Ishikawa (cell line): ENCODE measurements at regions not wholly inside any gene's neighbourhood (a gene's known extent, or its start where the extent isn't known, plus 50 kb on each side); places are given as distances from the start of the nearest gene placed in this dataset.

ENCODE experiments used
- CEBPB ChIP-seq: IDR thresholded peaks from 2 replicates; pipeline ENCODE4 v1.6.1; 2012
- CREB1 ChIP-seq: IDR thresholded peaks from 2 replicates; pipeline ENCODE4 v1.6.1; 2012; ENCODE audit warnings: low read depth
- EGR1 ChIP-seq: IDR thresholded peaks from 2 replicates; pipeline ENCODE4 v1.6.1; 2012
- EP300 ChIP-seq: IDR thresholded peaks from 2 replicates; pipeline ENCODE4 v1.6.1; 2012; ENCODE audit warnings: borderline replicate concordance
- FOXM1 ChIP-seq: IDR thresholded peaks from 2 replicates; pipeline ENCODE4 v1.6.1; 2012; ENCODE audit warnings: low read depth, borderline replicate concordance
- NFIC ChIP-seq: IDR thresholded peaks from 2 replicates; pipeline ENCODE4 v1.6.1; 2012
- RAD21 ChIP-seq: IDR thresholded peaks from 2 replicates; pipeline ENCODE4 v1.6.1; 2012; ENCODE audit warnings: low read depth
- TAF1 ChIP-seq: IDR thresholded peaks from 2 replicates; pipeline ENCODE4 v1.6.1; 2012; ENCODE audit warnings: low read depth, mild to moderate bottlenecking
- TCF12 ChIP-seq: IDR thresholded peaks from 2 replicates; pipeline ENCODE4 v1.6.1; 2012; ENCODE audit warnings: low read depth
- TEAD4 ChIP-seq: IDR thresholded peaks from 2 replicates; pipeline ENCODE4 v1.6.1; 2012
- YY1 ChIP-seq: IDR thresholded peaks from 2 replicates; pipeline ENCODE4 v1.6.1; 2012; ENCODE audit warnings: low read depth
- ZBTB7A ChIP-seq: IDR thresholded peaks from 2 replicates; pipeline ENCODE4 v1.6.1; 2012; ENCODE audit warnings: low read depth
- TF ChIP-seq, protein P1 (sequence below): IDR thresholded peaks from 2 replicates; pipeline ENCODE4 v1.6.1; 2012
- TF ChIP-seq, protein P2 (sequence below): IDR thresholded peaks from 2 replicates; pipeline ENCODE4 v1.6.1; 2012
- TF ChIP-seq, protein P3 (sequence below): IDR thresholded peaks from 2 replicates; pipeline ENCODE4 v1.6.1; 2012; ENCODE audit warnings: low read depth, mild to moderate bottlenecking

DNA sequence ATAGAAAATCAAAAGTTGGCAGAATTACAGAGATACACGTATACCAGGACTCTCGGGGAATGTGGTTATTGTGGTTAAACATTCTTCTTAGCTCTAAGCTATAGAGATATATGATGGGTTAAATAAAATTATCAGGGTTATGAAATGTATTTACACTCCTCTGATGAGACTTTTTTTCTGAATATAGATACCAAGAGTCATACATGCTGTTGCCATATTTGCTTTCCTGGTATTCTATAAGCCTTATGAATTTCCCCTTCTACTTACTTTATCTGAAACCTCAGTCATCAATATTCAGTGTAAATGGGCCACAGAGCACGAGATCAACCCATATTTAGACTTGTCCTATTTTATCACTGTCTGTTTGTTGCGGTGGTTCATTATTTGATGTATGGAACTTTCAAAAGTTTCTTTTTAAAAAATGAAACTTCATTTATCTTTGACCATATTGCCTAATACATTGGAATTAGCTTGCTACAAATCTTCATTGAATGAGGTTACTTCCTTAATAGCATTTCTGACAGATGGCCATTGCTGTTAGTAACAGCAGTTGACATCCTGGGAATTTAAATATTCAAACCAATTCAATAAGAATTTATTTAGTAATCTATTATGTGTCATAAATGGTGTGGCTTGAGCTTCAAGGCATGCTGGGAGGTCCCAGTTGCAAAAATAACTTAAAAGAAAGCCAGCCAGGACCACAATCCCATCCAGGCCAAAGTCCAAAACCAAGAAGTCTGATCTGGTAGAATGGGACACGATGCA is 393.5 kb downstream of the PCNX1 start:
- TF ChIP-seq EGR1 (no peak), TEAD4 (no peak), CEBPB (no peak), NFIC (no peak), CREB1 (no peak), RAD21 (no peak), ZBTB7A (no peak), EP300 (no peak), FOXM1 (no peak), YY1 (no peak), TAF1 (no peak), TCF12 (no peak)
- TF ChIP-seq, protein P1, sequence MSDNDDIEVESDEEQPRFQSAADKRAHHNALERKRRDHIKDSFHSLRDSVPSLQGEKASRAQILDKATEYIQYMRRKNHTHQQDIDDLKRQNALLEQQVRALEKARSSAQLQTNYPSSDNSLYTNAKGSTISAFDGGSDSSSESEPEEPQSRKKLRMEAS, result no peak
- TF ChIP-seq, protein P2, sequence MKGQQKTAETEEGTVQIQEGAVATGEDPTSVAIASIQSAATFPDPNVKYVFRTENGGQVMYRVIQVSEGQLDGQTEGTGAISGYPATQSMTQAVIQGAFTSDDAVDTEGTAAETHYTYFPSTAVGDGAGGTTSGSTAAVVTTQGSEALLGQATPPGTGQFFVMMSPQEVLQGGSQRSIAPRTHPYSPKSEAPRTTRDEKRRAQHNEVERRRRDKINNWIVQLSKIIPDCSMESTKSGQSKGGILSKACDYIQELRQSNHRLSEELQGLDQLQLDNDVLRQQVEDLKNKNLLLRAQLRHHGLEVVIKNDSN, result no peak
- TF ChIP-seq, protein P3, sequence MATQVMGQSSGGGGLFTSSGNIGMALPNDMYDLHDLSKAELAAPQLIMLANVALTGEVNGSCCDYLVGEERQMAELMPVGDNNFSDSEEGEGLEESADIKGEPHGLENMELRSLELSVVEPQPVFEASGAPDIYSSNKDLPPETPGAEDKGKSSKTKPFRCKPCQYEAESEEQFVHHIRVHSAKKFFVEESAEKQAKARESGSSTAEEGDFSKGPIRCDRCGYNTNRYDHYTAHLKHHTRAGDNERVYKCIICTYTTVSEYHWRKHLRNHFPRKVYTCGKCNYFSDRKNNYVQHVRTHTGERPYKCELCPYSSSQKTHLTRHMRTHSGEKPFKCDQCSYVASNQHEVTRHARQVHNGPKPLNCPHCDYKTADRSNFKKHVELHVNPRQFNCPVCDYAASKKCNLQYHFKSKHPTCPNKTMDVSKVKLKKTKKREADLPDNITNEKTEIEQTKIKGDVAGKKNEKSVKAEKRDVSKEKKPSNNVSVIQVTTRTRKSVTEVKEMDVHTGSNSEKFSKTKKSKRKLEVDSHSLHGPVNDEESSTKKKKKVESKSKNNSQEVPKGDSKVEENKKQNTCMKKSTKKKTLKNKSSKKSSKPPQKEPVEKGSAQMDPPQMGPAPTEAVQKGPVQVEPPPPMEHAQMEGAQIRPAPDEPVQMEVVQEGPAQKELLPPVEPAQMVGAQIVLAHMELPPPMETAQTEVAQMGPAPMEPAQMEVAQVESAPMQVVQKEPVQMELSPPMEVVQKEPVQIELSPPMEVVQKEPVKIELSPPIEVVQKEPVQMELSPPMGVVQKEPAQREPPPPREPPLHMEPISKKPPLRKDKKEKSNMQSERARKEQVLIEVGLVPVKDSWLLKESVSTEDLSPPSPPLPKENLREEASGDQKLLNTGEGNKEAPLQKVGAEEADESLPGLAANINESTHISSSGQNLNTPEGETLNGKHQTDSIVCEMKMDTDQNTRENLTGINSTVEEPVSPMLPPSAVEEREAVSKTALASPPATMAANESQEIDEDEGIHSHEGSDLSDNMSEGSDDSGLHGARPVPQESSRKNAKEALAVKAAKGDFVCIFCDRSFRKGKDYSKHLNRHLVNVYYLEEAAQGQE, result no peak

DNA sequence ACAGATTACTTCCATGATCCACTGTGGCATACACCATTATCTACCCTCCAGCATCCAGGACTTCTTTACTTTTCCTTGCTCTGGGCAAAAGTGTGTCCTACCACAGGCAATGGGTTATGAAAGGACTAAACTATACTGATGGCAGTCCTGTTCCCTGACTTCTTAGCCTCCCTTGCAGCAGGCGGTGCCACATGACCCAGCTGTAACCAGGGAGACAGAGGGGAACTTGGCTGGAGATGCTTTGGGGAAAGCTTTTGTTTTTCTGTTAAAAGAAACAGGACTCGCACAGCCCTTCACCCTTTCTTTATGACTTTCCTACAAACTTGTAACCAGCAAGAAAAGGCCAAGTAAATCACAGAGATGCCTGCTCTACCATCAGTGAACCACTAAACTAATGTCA is 394.4 kb downstream of the PCNX1 start:
- no peak for TF ChIP-seq TAF1
- no peak for TF ChIP-seq CEBPB
- no peak for TF ChIP-seq YY1
- TF ChIP-seq, protein P3, result no peak
- TF ChIP-seq EGR1, result no peak
- TF ChIP-seq TEAD4, result no peak
- TF ChIP-seq, protein P2, result no peak
- no peak for TF ChIP-seq TCF12
- TF ChIP-seq, protein P1, result no peak
- TF ChIP-seq EP300, result no peak
- no peak for TF ChIP-seq FOXM1
- no peak for TF ChIP-seq ZBTB7A
- TF ChIP-seq RAD21, result no peak
- no peak for TF ChIP-seq CREB1
- no peak for TF ChIP-seq NFIC

DNA sequence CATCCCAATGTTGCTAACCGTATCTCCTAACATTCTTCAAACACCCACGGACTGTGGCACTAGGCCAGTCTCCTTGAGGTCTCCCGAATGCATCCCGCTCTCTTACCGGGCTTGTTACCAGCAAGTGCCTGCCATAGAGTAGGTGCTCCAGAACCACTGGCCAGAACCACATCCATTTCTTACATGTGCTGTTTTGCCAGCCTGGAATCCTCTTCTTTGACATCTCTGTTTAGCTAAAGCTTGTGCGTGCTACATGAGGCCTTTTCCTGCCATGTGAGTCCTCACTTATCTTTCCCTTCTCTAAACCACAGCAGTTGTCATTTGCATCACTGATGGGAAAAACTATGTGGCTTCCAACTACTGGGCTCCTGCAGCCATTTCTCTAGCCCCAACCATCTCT is 397.4 kb downstream of the PCNX1 start:
- TF ChIP-seq NFIC (no peak), FOXM1 (no peak), EP300 (no peak), EGR1 (no peak), ZBTB7A (no peak), YY1 (no peak), CREB1 (no peak), TCF12 (no peak), TEAD4 (no peak), RAD21 (no peak), TAF1 (no peak), CEBPB (no peak)
- TF ChIP-seq, protein P1, result no peak
- TF ChIP-seq, protein P3, result no peak
- TF ChIP-seq, protein P2, result no peak

DNA sequence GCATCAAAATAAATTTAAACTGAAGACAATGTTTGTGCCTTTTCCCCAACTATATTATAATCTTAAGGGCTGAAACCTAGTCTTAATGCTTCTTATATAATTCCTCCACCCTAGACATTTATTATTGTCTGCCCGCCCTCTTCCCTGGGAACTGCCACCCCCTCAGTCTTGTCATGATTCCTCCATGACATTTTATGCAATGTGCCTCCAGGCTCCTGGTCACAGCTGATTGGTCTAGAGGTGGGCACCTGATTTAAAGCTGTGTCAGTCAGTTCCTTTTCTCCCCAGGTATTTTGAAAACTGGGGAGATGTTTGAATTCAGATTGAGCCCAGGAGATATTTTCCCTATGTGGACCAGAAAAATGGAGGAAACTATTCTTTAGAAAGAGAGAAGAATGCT is 401.4 kb downstream of the PCNX1 start:
- no peak for TF ChIP-seq CEBPB
- no peak for TF ChIP-seq TCF12
- TF ChIP-seq, protein P3, result no peak
- TF ChIP-seq TAF1, result no peak
- no peak for TF ChIP-seq YY1
- TF ChIP-seq, protein P2, result no peak
- TF ChIP-seq TEAD4, result no peak
- no peak for TF ChIP-seq FOXM1
- no peak for TF ChIP-seq NFIC
- TF ChIP-seq CREB1, result no peak
- TF ChIP-seq ZBTB7A, result no peak
- TF ChIP-seq EGR1, result no peak
- no peak for TF ChIP-seq RAD21
- TF ChIP-seq, protein P1, result no peak
- no peak for TF ChIP-seq EP300
